GM12878 (cell line): ENCODE measurements at regions not wholly inside any gene's neighbourhood (a gene's known extent, or its start where the extent isn't known, plus 50 kb on each side); places are given as distances from the start of the nearest gene placed in this dataset.

Experiments
- CBFB ChIP-seq: IDR thresholded peaks from 2 replicates; pipeline ENCODE4 v1.6.1; 2016; ENCODE audit warnings: antibody characterized with exemption, low read depth
- CEBPB ChIP-seq, 2 experiments: fragments of 150-350 bp in 1 of 2; IDR thresholded peaks; 2 replicates each; pipeline ENCODE4 v1.6.1; 2012 to 2014; ENCODE audit warnings: low read depth in 2 of 2, low read length in 2 of 2, borderline replicate concordance in 1 of 2, inconsistent platforms in 1 of 2
- CTCF ChIP-seq, 3 experiments: IDR thresholded peaks in 2 of 3; conservative IDR thresholded peaks in 1 of 3; 2 replicates each; pipeline ENCODE4 v1.5.1; 2011; ENCODE audit warnings: low read depth in 3 of 3, low read length in 3 of 3, mild to moderate bottlenecking in 3 of 3, control low read depth in 2 of 3, moderate library complexity in 2 of 3, inconsistent platforms in 1 of 3, mixed read lengths in 1 of 3; ENCODE audit not compliant: control insufficient read depth in 2 of 3, insufficient read depth in 1 of 3; ENCODE audit errors: extremely low read depth in 1 of 3
- EZH2 ChIP-seq: IDR thresholded peaks from 2 replicates; pipeline ENCODE4 v1.6.1; 2012; ENCODE audit warnings: low read depth, mild to moderate bottlenecking, control low read depth, inconsistent platforms, low read length, borderline replicate concordance; ENCODE audit not compliant: control insufficient read depth
- IKZF1 ChIP-seq: fragments of 450-650 bp; conservative IDR thresholded peaks from 2 replicates; pipeline ENCODE4 v1.6.1; 2017; ENCODE audit warnings: antibody characterized with exemption, mild to moderate bottlenecking
- NFIC ChIP-seq: IDR thresholded peaks from 2 replicates; pipeline ENCODE4 v1.6.1; 2012; ENCODE audit warnings: low read depth, mild to moderate bottlenecking, inconsistent platforms, low read length, moderate library complexity
- RAD21 ChIP-seq: IDR thresholded peaks from 2 replicates; pipeline ENCODE4 v1.6.1; 2011; ENCODE audit warnings: mild to moderate bottlenecking, low read depth, low read length, moderate library complexity; ENCODE audit not compliant: insufficient read depth
- RFX5 ChIP-seq: IDR thresholded peaks from 2 replicates; pipeline ENCODE4 v1.6.1; 2011; ENCODE audit warnings: low read depth, low read length, improper control_type of control experiment
- SIN3A ChIP-seq: IDR thresholded peaks from 2 replicates; pipeline ENCODE4 v1.6.1; 2012; ENCODE audit warnings: low read depth, low read length, improper control_type of control experiment
- TAF1 ChIP-seq: IDR thresholded peaks from 2 replicates; pipeline ENCODE4 v1.6.1; 2011; ENCODE audit warnings: mild to moderate bottlenecking, low read depth, low read length, borderline replicate concordance
- ZNF274 ChIP-seq: IDR thresholded peaks from one replicate; pipeline ENCODE4 v1.8.0; 2011; ENCODE audit not compliant: insufficient read length, insufficient read depth
- TF ChIP-seq, protein P1 (sequence below): IDR thresholded peaks from 2 replicates; pipeline ENCODE4 v1.6.1; 2012; ENCODE audit warnings: low read depth, low read length, improper control_type of control experiment

GRCh38 chr5:27144456-27144855 lies 106.1 kb upstream of the CDH9 start:
- TF ChIP-seq IKZF1 = no peak
- TF ChIP-seq CTCF (IDR thresholded peaks at IDR 0.05 in 2 of 3, conservative IDR thresholded peaks at IDR 0.05 in 1 of 3; ENCODE audit: control insufficient read depth in 2 of 3, extremely low read depth in 1 of 3, insufficient read depth in 1 of 3, low read depth in 3 of 3, low read length in 3 of 3) = no peak
- no peak for TF ChIP-seq NFIC
- TF ChIP-seq ZNF274 = no peak
- no peak for TF ChIP-seq CEBPB (IDR thresholded peaks at IDR 0.05; ENCODE audit: borderline replicate concordance in 1 of 2, low read depth in 2 of 2, low read length in 2 of 2)
- TF ChIP-seq, protein P1, sequence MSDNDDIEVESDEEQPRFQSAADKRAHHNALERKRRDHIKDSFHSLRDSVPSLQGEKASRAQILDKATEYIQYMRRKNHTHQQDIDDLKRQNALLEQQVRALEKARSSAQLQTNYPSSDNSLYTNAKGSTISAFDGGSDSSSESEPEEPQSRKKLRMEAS = no peak
- TF ChIP-seq EZH2 = no peak
- TF ChIP-seq SIN3A = no peak
- TF ChIP-seq RAD21 = no peak
- no peak for TF ChIP-seq RFX5
- no peak for TF ChIP-seq CBFB
- TF ChIP-seq TAF1 = no peak
